ENCODE measurements at regions not wholly inside any gene's neighbourhood (a gene's known extent, or its start where the extent isn't known, plus 50 kb on each side); places are given as distances from the start of the nearest gene placed in this dataset.

DNA sequence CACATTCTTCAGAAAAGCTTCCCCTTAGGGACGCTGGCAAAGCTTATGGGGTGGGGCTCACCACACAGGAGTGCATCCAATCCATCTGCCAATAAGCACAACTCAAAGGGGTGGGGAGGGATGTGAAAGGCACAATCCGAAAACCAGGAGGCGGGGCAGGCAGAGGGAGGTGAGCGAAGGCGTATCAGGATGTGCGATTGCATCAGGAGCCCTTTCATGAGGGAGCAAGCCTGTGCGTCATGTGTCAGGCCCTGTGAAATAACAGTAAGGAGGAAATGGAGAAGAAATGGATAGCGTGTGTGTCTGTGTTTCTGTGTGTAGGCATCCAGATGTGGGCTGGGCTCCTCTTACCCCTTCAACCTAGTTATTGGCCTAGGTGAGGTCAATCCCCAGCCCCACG, 382.4 kb upstream of the CDH4 start:
- ATAC-seq (ENCODE audit: insufficient read depth, low FRiP score) (no peak), DNase-seq (no peak)
- TF ChIP-seq, protein P1, sequence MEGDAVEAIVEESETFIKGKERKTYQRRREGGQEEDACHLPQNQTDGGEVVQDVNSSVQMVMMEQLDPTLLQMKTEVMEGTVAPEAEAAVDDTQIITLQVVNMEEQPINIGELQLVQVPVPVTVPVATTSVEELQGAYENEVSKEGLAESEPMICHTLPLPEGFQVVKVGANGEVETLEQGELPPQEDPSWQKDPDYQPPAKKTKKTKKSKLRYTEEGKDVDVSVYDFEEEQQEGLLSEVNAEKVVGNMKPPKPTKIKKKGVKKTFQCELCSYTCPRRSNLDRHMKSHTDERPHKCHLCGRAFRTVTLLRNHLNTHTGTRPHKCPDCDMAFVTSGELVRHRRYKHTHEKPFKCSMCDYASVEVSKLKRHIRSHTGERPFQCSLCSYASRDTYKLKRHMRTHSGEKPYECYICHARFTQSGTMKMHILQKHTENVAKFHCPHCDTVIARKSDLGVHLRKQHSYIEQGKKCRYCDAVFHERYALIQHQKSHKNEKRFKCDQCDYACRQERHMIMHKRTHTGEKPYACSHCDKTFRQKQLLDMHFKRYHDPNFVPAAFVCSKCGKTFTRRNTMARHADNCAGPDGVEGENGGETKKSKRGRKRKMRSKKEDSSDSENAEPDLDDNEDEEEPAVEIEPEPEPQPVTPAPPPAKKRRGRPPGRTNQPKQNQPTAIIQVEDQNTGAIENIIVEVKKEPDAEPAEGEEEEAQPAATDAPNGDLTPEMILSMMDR (IDR thresholded peaks at IDR 0.05; ENCODE audit: control extremely low read depth, extremely low read depth) = no peak
- H3K4me1 ChIP-seq (ENCODE audit: control insufficient read depth in 5 of 5, insufficient read depth in 5 of 5, low read length in 5 of 5) = no peaks in the 10 kb centered on the region
- no peaks in the 10 kb centered on the region for H3K36me3 ChIP-seq (ENCODE audit: control insufficient read depth in 4 of 4, insufficient read depth in 4 of 4, low read length in 4 of 4)
- no peak overlapping the region for H3K4me3 ChIP-seq
- no peak overlapping the region for H3K27ac ChIP-seq (ENCODE audit: low read depth in 1 of 2, low read length in 1 of 2)
- no peak overlapping the region for H3K9ac ChIP-seq (ENCODE audit: insufficient read depth in 1 of 2, low read length in 2 of 2)
- H3K27me3 ChIP-seq (ENCODE audit: control insufficient read depth in 3 of 3, insufficient read depth in 3 of 3, low read length in 2 of 3) = peaks cover 0 to 37% (median 7%) of the 10 kb centered on the region in 3 donors
- no peaks in the 10 kb centered on the region for H3K9me3 ChIP-seq (ENCODE audit: control insufficient read depth in 4 of 4, insufficient read depth in 3 of 4, low read length in 3 of 4)
- 84 to 85% methylated on average over 9 of the region's 9 CpGs for WGBS, 2 donors

DNA sequence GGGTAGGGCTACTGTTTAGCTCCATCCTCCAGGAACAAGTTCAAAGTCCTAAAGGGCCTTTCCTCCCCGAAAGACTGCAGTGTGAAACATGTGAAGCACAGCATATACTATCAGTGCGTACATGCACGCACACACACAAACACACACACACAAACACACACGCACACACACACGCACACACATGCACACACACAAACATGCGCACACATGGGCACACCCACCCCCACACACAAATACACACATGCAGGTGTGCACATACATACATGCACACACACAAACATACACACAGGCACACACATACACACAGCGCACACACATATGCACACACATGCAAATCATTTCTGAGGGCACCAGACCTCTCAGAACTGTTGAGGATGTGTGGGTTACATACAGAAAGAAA, 382.0 kb upstream of the CDH4 start:
- Histone ChIP-seq H3K4me1 (ENCODE audit: control insufficient read depth in 5 of 5, insufficient read depth in 5 of 5, low read length in 5 of 5) (no peaks in the 10 kb centered on the region), H3K4me3 (no peak overlapping the region), H3K36me3 (ENCODE audit: control insufficient read depth in 4 of 4, insufficient read depth in 4 of 4, low read length in 4 of 4) (no peaks in the 10 kb centered on the region), H3K27me3 (ENCODE audit: control insufficient read depth in 3 of 3, insufficient read depth in 3 of 3, low read length in 2 of 3) (peaks cover 0 to 37% (median 7%) of the 10 kb centered on the region in 3 donors), H3K9me3 (ENCODE audit: control insufficient read depth in 4 of 4, insufficient read depth in 3 of 4, low read length in 3 of 4) (no peaks in the 10 kb centered on the region), H3K9ac (ENCODE audit: insufficient read depth in 1 of 2, low read length in 2 of 2) (no peak overlapping the region), H3K27ac (ENCODE audit: low read depth in 1 of 2, low read length in 1 of 2) (no peak overlapping the region)
- ATAC-seq (ENCODE audit: insufficient read depth, low FRiP score) (no peak), DNase-seq (no peak)
- WGBS, 2 donors = 94 to 96% methylated on average over 7 of the region's 7 CpGs
- TF ChIP-seq, protein P1 (IDR thresholded peaks at IDR 0.05; ENCODE audit: control extremely low read depth, extremely low read depth) = no peak

DNA sequence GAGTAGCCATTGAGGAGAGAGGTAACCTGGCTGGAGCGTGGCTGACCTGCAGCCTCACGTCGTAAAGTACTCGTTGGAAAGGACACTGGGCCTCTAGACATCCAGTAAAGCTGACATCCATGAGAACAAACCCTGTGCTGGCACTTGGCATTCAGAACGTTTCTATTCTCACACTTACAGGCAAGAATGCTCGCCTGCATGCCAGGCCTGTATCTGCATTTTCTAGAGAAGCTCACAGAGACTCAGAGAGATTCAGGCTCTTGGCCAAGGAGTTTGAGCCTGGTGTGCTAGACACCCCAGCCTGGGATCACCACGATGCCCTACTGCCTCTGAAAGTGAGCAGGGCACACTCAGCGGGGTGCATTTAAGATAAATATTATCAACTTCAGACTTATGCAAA, 379.8 kb upstream of the CDH4 start:
- no peaks in the 10 kb centered on the region for H3K9me3 ChIP-seq (ENCODE audit: control insufficient read depth in 4 of 4, insufficient read depth in 3 of 4, low read length in 3 of 4)
- H3K9ac ChIP-seq (ENCODE audit: insufficient read depth in 1 of 2, low read length in 2 of 2) = no peak overlapping the region
- ATAC-seq (ENCODE audit: insufficient read depth, low FRiP score) (no peak), DNase-seq (no peak)
- H3K4me1 ChIP-seq (ENCODE audit: control insufficient read depth in 5 of 5, insufficient read depth in 5 of 5, low read length in 5 of 5) = no peaks in the 10 kb centered on the region
- TF ChIP-seq, protein P1 (IDR thresholded peaks at IDR 0.05; ENCODE audit: control extremely low read depth, extremely low read depth) = no peak
- no peaks in the 10 kb centered on the region for H3K36me3 ChIP-seq (ENCODE audit: control insufficient read depth in 4 of 4, insufficient read depth in 4 of 4, low read length in 4 of 4)
- WGBS, 2 donors = 64 to 71% methylated on average over 8 of the region's 8 CpGs
- H3K27me3 ChIP-seq (ENCODE audit: control insufficient read depth in 3 of 3, insufficient read depth in 3 of 3, low read length in 2 of 3) = peaks cover 0 to 27% (median 6%) of the 10 kb centered on the region in 3 donors
- H3K4me3 ChIP-seq = no peak overlapping the region
- H3K27ac ChIP-seq (ENCODE audit: low read depth in 1 of 2, low read length in 1 of 2) = no peak overlapping the region

Data from lung (tissue), 11 donors.